CD4-positive, alpha-beta T cell treated with Interleukin-21 for 1 hour (primary cell): ENCODE measurements at regions not wholly inside any gene's neighbourhood (a gene's known extent, or its start where the extent isn't known, plus 50 kb on each side); places are given as distances from the start of the nearest gene placed in this dataset.

Experiments used
- DNase-seq: peaks from one replicate; pipeline ENCODE4 v3.0.0-alpha.2; 2020

DNA sequence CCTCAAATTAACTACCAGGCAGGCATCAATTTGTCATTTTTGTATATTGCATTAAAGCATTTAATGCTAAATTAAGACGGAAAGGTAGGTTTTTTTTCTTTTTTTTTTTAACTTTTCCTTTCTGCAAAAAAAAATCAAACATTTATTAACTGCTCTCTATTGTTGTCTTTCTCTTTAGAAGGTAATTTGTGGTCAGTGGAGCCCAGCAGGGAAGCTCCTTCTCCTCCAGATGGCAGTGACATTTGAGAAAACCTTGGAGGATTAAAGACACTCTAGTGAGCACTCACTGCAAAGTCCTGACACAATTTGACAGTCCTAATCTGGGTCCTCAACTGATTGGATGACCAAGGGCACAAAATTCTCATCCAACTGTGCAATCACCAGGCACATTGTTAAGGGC lies 102.4 kb downstream of the SLIT2 start:
- no peak for DNase-seq

DNA sequence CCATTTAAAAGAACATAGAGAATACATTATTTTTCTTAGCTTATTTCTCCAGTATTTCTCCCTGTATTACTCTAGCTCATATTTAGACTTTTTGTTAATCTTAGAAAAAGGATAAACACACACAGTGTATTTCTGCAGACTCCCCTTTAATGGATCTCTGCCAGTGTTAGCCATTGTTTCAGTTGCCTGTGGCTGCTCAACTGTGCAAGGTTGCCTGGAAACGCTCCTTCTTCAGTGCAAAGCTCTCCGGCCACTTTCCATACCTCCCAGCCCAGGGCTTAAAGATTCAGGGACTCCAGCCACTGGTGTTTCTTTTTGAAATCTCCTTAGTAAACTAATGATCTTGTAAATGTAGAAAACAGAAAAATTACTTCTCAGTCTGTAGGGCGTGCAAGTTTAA lies 104.9 kb downstream of the SLIT2 start:
- DNase-seq = no peak

DNA sequence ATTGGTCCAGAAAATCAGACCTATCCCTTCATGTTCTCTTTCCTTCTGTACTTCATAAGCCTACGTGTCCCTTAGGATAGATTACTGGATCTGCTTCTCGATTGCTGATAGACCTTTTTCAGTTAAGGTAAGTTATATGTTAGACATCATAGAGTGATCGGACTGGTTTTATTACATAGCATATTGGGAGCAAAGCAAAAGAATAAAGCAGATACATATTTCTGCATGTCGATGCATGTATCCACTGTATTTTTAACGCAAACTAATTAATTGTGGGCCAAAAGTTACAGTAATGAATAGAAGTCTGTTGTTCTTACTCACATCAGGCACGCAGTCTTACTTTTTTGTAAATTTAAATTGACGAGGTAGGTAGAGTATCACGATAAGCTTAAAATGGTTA lies 106.4 kb downstream of the SLIT2 start:
- no peak for DNase-seq

GRCh38 chr4:20359692-20360091 lies 108.0 kb downstream of the SLIT2 start:
- DNase-seq = no peak

DNA sequence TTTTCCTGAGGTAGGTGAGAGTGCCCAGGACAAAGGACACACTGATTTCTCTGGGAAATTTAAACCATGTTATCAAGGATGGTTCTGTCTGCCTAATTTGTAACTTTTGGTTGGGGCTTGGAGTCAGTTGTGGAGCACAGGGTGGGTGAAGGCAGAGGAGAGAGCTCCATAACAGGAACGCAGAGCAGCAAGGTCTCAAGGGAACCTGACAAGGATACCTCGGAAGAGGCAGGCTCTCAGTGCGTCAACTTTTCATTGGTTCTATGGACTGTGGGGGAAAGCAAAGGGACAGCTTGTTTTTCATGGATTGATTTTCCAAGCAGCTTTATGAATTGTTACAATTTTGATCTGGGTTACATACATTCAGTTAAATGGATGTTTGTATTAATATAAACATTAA lies 110.4 kb downstream of the SLIT2 start:
- no peak for DNase-seq

GRCh38 chr4:20364969-20365368 lies 113.3 kb downstream of the SLIT2 start:
- DNase-seq = no peak

DNA sequence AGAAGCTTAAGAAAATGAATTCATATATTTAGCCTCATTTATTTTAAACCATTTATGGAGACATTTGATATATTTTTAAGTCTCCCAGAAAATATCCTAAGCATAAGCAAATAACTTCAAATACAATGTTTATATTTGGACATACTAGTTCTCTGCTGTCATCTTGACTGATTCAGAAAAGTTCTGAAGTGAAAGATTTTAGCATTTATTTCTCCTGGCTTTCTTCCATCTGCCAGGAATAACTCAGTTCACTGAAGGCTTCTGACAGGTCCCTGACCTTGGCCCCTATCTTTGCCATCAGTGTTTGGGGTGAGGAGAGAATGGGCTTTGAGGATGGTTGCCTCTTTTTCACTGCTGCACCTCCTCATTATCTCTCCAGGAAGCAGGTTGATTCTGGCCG lies 115.7 kb downstream of the SLIT2 start:
- no peak for DNase-seq

GRCh38 chr4:20368926-20369325 lies 117.2 kb downstream of the SLIT2 start:
- no peak for DNase-seq

- no peak for DNase-seq
Observed at GRCh38 chr4:20370274-20370673, 118.6 kb downstream of the SLIT2 start.

GRCh38 chr4:20376070-20376469 lies 124.4 kb downstream of the SLIT2 start:
- DNase-seq = no peak

DNA sequence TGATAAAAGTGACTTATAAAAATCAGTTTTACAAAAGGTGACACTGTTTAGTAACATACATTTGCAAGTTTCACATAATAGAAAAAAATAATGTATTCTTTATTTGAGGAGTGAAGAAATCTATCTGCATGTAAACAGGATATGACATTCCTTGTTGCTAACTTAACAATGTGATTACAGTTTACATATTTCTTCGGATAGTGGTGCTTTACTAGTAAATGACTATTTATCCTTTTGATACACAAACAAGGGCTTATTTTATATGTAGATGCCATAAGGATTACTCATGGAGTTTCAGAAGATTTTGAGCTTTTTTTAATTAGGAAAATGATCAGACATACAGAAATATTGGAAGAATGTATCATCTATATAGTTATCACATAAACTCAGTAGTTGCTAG lies 126.5 kb downstream of the SLIT2 start:
- no peak for DNase-seq

- no peak for DNase-seq
Observed at GRCh38 chr4:20381005-20381404, 129.3 kb downstream of the SLIT2 start.

GRCh38 chr4:20383283-20383682 lies 131.6 kb downstream of the SLIT2 start:
- DNase-seq = no peak

DNA sequence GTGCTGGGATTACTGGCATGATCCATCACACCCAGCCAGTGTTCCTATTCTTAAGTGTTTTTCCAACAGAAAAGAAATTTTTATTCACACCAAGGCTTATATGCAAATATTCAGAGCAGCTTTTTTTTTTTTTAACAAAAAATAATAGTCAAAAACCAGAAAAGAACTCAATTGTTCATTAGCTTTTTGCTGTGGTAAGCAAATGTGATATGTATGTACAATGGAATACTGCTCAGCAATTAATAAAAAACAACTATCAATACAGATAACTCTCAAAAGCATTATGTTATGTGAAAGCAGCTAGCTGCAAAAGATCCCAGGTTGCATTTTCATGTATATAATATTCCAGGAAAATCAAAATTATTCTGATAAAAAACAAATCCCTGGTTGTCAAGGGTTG lies 132.3 kb downstream of the SLIT2 start:
- no peak for DNase-seq

GRCh38 chr4:20384456-20384855 lies 132.8 kb downstream of the SLIT2 start:
- no peak for DNase-seq

GRCh38 chr4:20386001-20386740 lies 134.5 kb downstream of the SLIT2 start:
- DNase-seq = no peak

- DNase-seq = no peak
Observed at GRCh38 chr4:20386906-20387305, 135.2 kb downstream of the SLIT2 start.

GRCh38 chr4:20391198-20391597 lies 139.5 kb downstream of the SLIT2 start:
- no peak for DNase-seq

DNA sequence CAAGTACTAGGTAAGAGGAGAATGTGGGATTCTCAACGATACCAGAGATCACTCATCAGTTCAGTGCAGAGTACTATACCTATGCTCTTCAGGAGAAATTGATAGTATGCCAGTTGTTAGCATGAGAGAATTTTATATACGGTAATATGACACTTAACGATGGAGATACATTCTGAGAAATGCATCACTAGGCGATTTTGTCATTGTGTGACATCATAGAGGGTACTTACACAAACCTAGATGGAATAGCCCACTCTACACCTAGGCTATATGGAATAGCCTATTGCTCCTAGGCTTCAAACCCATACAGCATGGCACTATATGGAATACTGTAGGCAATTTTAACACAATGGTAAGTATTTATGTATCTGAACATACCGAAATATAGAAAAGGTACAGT lies 140.2 kb downstream of the SLIT2 start:
- no peak for DNase-seq

GRCh38 chr4:20393486-20394100 lies 141.9 kb downstream of the SLIT2 start:
- no peak for DNase-seq

GRCh38 chr4:20394512-20394911 lies 142.8 kb downstream of the SLIT2 start:
- no peak for DNase-seq

DNA sequence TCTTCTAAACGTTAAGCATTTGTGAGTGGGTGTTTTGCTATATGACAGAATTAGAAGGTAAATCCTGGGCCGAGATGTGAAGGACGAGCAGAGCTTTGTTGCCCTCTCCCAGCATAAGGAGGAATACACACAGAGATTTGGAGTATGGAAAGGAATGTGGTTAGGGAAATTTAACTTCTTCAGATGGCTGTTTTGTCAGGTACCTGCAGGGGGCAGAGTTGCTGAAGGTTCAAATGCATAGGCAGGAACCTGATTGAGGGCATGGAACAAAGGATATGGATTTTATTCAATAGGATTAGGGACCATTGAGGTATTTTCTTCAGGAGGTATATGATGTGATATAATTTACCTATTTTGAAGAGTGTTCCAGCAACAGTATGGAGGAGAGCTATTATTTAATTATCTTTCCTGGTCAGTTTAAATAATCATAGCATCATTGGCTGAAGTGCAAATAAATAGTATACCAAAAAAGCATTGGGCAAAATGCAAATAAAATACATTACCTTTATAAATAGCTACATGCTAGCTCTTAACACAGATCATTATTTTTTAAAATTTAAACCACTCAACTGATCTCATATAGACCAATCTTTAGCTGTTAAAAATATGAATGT lies 143.6 kb downstream of the SLIT2 start:
- peak; percentile 19 for DNase-seq

GRCh38 chr4:20403290-20403689 lies 151.6 kb downstream of the SLIT2 start:
- DNase-seq = no peak

DNA sequence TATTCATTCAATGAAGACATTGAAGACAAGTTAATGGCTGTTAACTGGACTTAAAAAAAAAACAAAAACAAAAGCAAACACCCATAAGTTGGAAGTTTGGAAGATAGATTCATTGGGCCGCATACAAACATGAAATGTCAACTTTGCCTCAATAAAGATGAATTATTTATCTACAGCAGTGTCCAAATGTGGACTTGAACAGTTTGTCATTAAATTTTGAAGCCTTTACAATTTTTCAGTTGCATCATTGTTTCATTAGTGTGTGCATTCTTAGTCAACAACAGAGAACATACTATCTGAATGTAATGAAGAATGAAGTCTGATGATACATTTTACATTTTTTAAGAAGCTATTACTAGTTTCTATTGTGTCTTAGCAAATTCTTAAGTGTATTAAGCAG lies 152.1 kb downstream of the SLIT2 start:
- no peak for DNase-seq

GRCh38 chr4:20408611-20409010 lies 156.9 kb downstream of the SLIT2 start:
- no peak for DNase-seq
